ENCODE measurements at regions not wholly inside any gene's neighbourhood (a gene's known extent, or its start where the extent isn't known, plus 50 kb on each side); places are given as distances from the start of the nearest gene placed in this dataset.
"Not testable (repeated sequence)": the region's sequence is repeated elsewhere in the genome, so short reads cannot be mapped to it uniquely, and the experiment has no call there.

- DNase-seq: no peak
These were observed 1142.8 kb downstream of the RPIA start for GRCh38 chr2:89834306-89834705.

GRCh38 chr2:89836326-89836725, 1144.9 kb downstream of the RPIA start:
- not testable (repeated sequence) for DNase-seq

- no peak for DNase-seq
These were observed 1146.6 kb downstream of the RPIA start for GRCh38 chr2:89837962-89838625.

GRCh38 chr2:89840175-89840574, 1148.7 kb downstream of the RPIA start:
- DNase-seq: not testable (repeated sequence)

- not testable (repeated sequence) for DNase-seq
These were observed 1149.5 kb downstream of the RPIA start for GRCh38 chr2:89840781-89841475.

GRCh38 chr2:89841476-89841840, 1150.0 kb downstream of the RPIA start:
- DNase-seq: no peak

- no peak for DNase-seq
These were observed 1150.9 kb downstream of the RPIA start for GRCh38 chr2:89842180-89842908.

GRCh38 chr2:89844221-89844943, 1152.9 kb downstream of the RPIA start:
- DNase-seq: no peak

GRCh38 chr2:89845532-89845931, 1154.1 kb downstream of the RPIA start:
- DNase-seq: no peak

- no peak for DNase-seq
These were observed 1156.6 kb downstream of the RPIA start for GRCh38 chr2:89848114-89848513.

GRCh38 chr2:89848763-89849368, 1157.4 kb downstream of the RPIA start:
- DNase-seq: no peak

- no peak for DNase-seq
These were observed 1158.3 kb downstream of the RPIA start for GRCh38 chr2:89849731-89850130.

- DNase-seq: no peak
These were observed 1159.0 kb downstream of the RPIA start for GRCh38 chr2:89850481-89850880.

- DNase-seq: no peak
These were observed 1159.6 kb downstream of the RPIA start for GRCh38 chr2:89850881-89851582.

GRCh38 chr2:89851583-89851905, 1160.1 kb downstream of the RPIA start:
- DNase-seq: no peak

GRCh38 chr2:89853427-89853826, 1162.0 kb downstream of the RPIA start:
- not testable (repeated sequence) for DNase-seq

GRCh38 chr2:89855752-89856151, 1164.3 kb downstream of the RPIA start:
- not testable (repeated sequence) for DNase-seq

GRCh38 chr2:89856305-89856704, 1164.8 kb downstream of the RPIA start:
- DNase-seq: not testable (repeated sequence)

- DNase-seq: not testable (repeated sequence)
These were observed 1170.7 kb downstream of the RPIA start for GRCh38 chr2:89862164-89862563.

GRCh38 chr2:89863209-89863608, 1171.7 kb downstream of the RPIA start:
- DNase-seq: not testable (repeated sequence)

- DNase-seq: not testable (repeated sequence)
These were observed 1183.5 kb downstream of the RPIA start for GRCh38 chr2:89874810-89875595.
